HG03097 (cell line): ENCODE measurements at regions not wholly inside any gene's neighbourhood (a gene's known extent, or its start where the extent isn't known, plus 50 kb on each side); places are given as distances from the start of the nearest gene placed in this dataset.

ENCODE experiments used
- ATAC-seq: cut with Tn5 transposase; IDR thresholded peaks from one replicate; pipeline ENCODE4 v1.9.1; 2021; ENCODE audit not compliant: unreplicated experiment, low FRiP score

DNA sequence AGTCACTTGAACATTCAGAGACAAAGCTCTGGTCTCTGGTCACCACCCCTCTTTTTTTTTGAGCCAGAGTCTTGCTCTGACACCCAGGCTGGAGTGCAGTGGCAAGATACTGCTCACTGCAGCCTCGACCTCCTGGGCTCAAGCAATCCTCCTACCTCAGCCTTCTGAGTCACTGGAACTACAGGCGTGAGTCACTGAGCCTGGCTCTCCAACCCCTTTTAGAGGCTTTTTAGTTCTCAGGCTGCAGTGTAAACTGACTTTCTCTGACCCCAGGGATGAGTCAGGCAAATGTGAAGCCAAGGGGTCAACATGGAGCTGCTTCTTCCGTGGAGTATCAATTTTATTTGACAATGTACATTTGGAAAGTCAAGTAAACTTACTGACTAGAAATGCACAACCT, 229.2 kb downstream of the PTTG2 start:
- ATAC-seq, result no peak

GRCh38 chr4:38190717-38191178, 230.6 kb downstream of the PTTG2 start:
- ATAC-seq, result no peak

- no peak for ATAC-seq
Measured at GRCh38 chr4:38192516-38192915, 232.3 kb downstream of the PTTG2 start.

- no peak for ATAC-seq
Measured at GRCh38 chr4:38193236-38193863, 233.2 kb downstream of the PTTG2 start.

DNA sequence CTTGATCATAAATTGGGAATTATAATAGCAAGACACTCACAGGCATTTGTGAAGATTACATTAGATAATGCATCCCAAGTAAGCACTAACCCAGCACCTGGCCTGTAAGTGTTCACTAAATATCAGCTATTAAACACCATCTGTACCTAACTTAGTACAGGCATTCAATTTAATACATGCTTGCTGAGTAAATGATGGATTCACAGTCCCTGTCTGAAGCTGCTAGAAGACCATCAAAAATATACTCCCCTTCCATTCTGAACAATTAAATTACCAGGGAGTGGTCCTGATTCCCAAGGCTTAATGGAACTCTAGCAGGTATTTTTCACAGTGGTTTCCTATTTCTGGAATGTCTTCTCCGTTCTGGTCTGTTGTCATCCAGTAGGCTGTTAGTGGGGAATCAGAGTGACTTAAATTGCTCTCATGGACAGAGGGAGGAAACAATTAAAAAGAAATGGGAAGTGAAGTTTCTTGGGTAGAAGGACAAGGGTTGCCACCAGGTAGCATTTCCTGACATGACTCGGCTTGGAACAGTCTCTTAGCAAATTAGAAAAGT, 233.9 kb downstream of the PTTG2 start:
- ATAC-seq, result no peak

DNA sequence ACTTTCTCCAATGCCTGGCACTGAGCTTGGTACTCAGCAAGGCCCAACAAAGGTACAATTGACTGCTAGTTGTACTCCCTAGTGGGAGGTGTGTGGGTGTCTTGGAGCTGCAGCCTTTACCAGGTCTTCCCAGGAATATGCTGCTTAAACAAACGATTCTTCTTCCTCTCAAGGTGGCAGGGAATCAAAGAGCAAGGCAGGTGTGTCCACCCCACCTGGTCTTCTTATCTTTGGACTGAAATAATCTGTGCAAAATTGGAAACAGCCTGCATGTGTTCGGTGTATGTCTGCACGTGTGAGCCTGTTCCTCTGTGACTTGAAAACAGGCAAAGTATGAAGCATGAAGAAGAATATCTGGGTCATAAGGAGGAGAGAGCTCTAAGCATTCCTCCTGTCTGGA, 235.3 kb downstream of the PTTG2 start:
- no peak for ATAC-seq

- no peak for ATAC-seq
Measured at GRCh38 chr4:38195911-38196310, 235.7 kb downstream of the PTTG2 start.

GRCh38 chr4:38202242-38202641, 242.0 kb downstream of the PTTG2 start:
- ATAC-seq, result no peak

- ATAC-seq, result no peak
Measured at GRCh38 chr4:38203609-38204008, 243.4 kb downstream of the PTTG2 start.

DNA sequence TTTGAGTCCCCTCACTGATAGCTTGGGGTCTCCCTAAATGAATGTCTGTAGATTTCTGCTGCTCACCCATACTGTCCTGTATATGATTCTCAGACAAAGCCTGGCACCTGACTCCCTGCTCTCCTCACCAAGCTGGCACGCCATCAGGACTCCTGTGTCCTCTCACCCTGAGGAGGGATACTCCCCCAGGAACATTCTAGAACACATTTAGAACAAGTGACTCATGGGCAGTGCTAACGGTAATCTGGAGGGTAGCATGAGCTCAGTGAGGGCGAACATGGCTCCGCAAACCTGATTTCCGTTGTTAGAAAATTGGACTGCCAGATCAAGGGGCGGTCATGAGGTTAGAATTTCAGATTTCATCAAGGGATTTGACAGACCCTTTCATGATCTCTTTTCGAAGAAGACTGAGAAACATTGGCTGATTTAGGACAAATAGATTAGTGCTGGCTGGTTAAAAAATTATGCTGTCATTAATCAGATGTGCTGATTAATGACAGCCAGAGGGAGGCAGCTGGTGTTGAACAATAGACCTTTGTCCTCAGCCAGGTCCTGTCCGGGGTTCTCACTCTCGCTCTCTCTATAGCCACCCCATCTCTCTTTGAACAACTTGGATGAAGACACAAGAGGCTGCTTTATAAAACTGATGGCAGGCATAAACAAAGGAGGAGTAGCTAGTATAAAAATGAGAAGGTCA, 244.3 kb downstream of the PTTG2 start:
- no peak for ATAC-seq

- no peak for ATAC-seq
Measured at GRCh38 chr4:38205261-38205660, 245.1 kb downstream of the PTTG2 start.

DNA sequence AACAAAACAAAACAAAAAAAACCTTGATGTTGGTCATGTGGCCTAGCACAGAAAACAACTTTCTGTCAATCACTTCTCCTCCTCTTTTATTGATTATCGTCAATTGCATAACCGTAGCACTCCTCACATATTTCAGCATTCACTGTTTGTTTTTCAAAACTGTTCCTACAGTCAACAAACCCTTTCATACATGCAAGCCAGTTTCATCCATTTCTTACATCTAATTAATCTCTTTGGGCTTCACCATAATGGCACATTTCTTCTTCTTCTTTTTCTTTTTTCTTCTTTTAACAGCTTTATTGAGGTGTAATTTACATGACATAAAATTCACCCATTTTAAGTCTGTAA, 246.9 kb downstream of the PTTG2 start:
- ATAC-seq, result no peak

GRCh38 chr4:38209654-38210053, 249.5 kb downstream of the PTTG2 start:
- ATAC-seq, result no peak

DNA sequence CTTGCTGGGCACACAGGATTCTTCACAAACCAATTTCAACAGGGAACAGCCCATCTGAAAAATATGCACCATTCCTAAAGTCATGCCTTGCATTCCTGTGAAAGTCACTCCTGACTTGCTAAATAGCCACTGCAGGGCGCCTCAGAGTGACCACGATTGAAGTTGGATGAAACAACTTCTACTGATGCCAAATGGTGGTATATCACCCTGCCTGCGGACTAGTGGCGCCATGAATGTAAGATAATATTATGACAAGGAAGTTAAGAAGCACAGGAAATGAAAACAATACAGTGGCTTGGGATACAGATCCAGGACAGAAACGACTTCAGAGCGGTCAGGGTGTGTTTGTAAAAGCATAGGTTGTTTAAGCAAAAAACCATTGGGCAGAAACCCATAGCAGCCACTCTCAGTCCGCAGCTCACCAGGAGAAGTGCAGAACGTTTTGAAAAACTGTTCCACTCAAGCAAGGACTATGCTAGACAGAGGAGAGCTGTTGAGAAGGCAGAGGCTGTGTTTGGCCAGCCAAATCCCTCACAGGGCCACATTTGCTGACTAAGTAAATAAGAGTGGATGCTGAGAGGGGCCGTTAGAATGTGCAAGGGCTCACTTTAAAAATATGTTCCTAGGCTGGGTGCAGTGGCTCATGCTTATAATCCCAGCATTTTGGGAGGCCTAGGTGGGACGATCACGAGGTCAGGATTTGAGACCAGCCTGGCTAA, 250.4 kb downstream of the PTTG2 start:
- ATAC-seq, result no peak

- no peak for ATAC-seq
Measured at GRCh38 chr4:38211885-38212284, 251.7 kb downstream of the PTTG2 start.

GRCh38 chr4:38213083-38213805, 253.0 kb downstream of the PTTG2 start:
- no peak for ATAC-seq

GRCh38 chr4:38222892-38223291, 262.7 kb downstream of the PTTG2 start:
- ATAC-seq, result no peak

DNA sequence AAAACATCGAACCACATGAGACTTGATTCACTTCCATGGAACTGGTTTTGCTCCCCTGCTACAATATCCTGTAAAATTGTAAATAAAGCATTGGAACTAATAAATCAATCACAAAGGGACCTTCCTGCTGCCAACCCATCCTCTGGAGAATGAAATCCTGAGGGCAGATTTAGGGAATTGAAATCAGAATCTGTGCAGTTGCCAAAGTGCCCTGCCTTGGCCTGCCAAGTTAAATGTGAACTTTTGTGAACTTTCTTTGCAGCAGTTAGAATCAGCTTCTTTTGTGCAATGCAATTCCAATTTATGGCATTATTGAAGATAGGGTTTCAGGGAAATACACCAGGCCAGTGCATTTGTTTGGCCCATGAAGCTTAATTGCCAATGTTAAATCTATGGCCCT, 263.1 kb downstream of the PTTG2 start:
- ATAC-seq, result no peak

GRCh38 chr4:38223782-38224236, 263.6 kb downstream of the PTTG2 start:
- ATAC-seq, result no peak

DNA sequence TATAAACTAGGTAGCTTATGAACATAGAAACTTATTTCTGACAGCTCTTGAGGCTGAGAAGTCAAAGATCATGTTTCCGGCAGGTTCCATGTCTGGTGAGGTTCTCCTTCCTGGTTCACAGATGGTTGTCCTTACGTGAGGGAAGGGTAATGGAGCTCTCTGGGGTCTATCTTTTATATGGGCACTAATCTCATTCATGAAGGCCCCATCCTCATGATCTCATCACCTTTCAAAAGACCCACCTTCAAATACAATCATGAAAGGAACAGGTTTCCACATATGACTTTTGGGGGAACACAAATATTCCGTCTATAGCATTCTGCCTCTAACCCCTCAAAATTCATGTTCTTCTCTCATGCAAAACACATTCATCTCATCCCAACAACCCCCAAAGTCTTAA, 264.7 kb downstream of the PTTG2 start:
- no peak for ATAC-seq

- ATAC-seq, result no peak
Measured at GRCh38 chr4:38226170-38226569, 266.0 kb downstream of the PTTG2 start.
